ENCODE measurements at regions not wholly inside any gene's neighbourhood (a gene's known extent, or its start where the extent isn't known, plus 50 kb on each side); places are given as distances from the start of the nearest gene placed in this dataset.

DNA sequence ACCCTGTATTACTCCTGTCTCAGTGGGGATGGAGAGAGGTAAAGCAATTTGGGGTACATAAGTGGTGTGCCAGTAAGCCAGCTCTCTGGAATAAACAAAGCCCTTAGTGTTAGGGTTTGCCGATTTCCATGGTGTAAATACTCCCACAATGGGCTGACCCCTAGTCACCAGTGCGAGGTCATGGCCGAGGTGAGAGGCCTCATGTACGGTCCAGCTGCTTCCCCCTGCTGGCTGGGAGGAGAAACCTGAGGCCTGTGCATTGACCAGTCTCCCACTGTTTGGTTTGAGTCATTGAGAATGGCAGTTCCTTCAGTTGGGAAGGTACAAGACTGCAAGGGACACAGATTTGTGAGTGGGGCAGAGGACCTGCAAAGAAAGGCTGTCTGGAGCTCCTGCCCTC, 382.0 kb downstream of the CDH26 start:
- H3K4me3 ChIP-seq (ENCODE audit: low read depth, low read length) = no peak overlapping the region
- TF ChIP-seq CTCF (IDR thresholded peaks at IDR 0.05; ENCODE audit: low read depth, low read length) = no peak

- no peak overlapping the region for H3K4me3 ChIP-seq (ENCODE audit: low read depth, low read length)
- TF ChIP-seq CTCF (IDR thresholded peaks at IDR 0.05; ENCODE audit: low read depth, low read length) = no peak
Observed at GRCh38 chr20:60341062-60341461, 382.8 kb downstream of the CDH26 start.

DNA sequence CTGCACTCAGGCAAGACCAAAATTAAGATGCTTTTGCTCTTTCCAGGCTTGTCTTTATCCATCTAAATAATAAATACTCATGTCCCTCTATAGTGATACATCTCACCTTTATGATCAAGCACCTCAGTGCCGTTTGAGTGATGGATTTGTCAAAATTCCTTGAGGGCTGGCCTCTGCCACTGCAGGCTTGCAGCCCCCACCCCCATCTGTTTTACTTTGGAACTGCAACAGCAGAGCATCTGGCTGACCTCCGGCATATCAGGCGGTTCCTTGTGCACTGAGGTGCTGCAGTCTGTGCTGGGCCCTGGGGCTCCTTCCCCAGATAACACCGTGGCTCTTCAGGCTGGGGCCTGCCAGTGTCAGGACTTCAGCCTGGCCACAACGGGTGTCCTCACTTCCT, 386.9 kb downstream of the CDH26 start:
- H3K4me3 ChIP-seq (ENCODE audit: low read depth, low read length) = no peak overlapping the region
- TF ChIP-seq CTCF (IDR thresholded peaks at IDR 0.05; ENCODE audit: low read depth, low read length) = no peak

- TF ChIP-seq CTCF (IDR thresholded peaks at IDR 0.05; ENCODE audit: low read depth, low read length) = no peak
Observed at GRCh38 chr20:60349418-60349817, 391.2 kb downstream of the CDH26 start.

GRCh38 chr20:60352017-60352416, 393.8 kb downstream of the CDH26 start:
- H3K4me3 ChIP-seq (ENCODE audit: low read depth, low read length) = no peak overlapping the region
- no peak for TF ChIP-seq CTCF (IDR thresholded peaks at IDR 0.05; ENCODE audit: low read depth, low read length)

More at GRCh38 chr20:60349418-60349817, 391.2 kb downstream of the CDH26 start:
- H3K4me3 ChIP-seq (ENCODE audit: low read depth, low read length) = no peak overlapping the region

DNA sequence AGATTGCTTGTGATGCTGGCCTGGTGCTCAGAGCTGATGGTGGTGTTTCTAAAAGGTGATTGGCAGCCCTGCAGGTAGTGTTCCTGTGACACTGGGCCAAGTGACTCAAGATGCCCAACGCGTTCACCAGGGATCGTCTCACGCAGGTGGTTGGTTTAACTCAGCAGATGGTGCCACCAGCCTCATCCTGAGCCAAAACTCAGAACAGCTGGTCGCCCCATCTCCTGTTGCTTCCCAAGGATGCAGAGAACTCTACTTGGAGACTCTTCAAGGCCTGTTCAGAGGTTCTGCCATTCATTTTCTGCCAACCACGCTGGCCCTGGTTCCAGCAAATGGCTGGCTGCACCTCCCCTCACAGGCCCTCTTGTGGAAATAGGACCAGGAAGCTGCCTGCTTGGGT, 394.4 kb downstream of the CDH26 start:
- no peak for TF ChIP-seq CTCF (IDR thresholded peaks at IDR 0.05; ENCODE audit: low read depth, low read length)
- H3K4me3 ChIP-seq (ENCODE audit: low read depth, low read length) = no peak overlapping the region

- H3K4me3 ChIP-seq (ENCODE audit: low read depth, low read length) = no peak overlapping the region
- TF ChIP-seq CTCF (IDR thresholded peaks at IDR 0.05; ENCODE audit: low read depth, low read length) = no peak
Observed at GRCh38 chr20:60354024-60354580, 395.9 kb downstream of the CDH26 start.
